NCI-H446 treated with DMSO at 0.1 percent for 48 hours (cell line): ENCODE measurements at regions not wholly inside any gene's neighbourhood (a gene's known extent, or its start where the extent isn't known, plus 50 kb on each side); places are given as distances from the start of the nearest gene placed in this dataset.

Source experiments
- DNase-seq: peaks from one replicate; lab custom pipeline; 2025; lab: John Stamatoyannopoulos, UW

- DNase-seq, result no peak
These were observed 1531.1 kb upstream of the MIR17HG start for GRCh38 chr13:89816404-89816803.

DNA sequence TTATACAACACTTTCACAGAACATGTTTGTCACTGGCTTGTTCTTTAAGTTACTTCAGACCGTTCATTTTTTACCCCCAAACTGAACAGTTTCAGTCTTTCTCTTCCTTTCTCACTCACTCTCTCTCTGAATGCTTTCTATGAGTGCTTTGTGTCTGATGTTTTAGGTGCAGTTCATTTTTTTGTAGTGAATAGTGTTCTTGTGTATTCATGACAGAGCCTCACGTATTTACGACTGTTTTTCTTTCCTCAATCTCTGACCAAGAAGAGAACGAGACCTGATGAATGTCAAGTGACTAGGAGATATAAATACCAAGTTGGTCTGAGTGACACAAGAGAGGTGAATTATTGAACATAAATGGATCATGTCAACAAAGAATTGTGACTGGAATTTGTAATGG lies 1525.0 kb upstream of the MIR17HG start:
- DNase-seq, result no peak

- DNase-seq, result no peak
These were observed 1519.9 kb upstream of the MIR17HG start for GRCh38 chr13:89827552-89827951.

DNA sequence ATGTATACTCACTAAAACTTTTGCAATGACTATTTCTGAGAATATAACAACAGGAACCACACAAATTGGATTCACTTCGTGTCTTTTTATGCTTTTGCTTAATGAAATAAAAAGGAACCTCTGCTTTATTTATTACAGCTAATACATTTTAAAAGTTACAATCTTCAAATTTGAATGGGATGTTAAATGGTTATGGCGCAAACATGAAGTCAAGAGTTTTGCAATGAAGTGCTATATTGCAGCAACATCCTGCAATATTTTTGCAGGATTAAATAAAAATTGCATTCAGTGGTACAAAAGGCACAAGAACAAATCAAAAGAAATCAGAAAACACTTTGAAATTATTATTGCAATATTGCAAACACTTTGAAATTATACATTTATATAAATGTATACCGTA lies 1519.0 kb upstream of the MIR17HG start:
- no peak for DNase-seq

DNA sequence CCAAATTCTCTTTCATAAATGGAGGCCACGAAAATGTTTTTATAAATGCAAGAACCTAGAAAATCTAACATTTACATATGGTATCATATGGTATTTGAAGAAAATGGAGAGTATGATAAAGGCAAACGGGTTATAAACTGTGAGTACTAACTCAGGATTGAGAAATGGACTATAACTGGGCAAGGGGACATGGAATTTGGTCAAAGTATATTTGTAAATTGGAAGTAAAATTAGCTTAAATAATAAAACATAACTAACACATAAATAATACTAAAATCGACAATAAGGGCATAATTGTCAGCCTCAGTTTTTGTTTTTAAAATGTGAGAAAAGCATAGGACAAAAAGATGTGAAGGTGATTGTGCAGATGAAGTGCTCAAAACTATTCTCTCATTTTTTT lies 1516.3 kb upstream of the MIR17HG start:
- no peak for DNase-seq

- no peak for DNase-seq
These were observed 1514.7 kb upstream of the MIR17HG start for GRCh38 chr13:89832827-89833226.

GRCh38 chr13:89843621-89844020 lies 1503.9 kb upstream of the MIR17HG start:
- no peak for DNase-seq

GRCh38 chr13:89845874-89846273 lies 1501.6 kb upstream of the MIR17HG start:
- no peak for DNase-seq

DNA sequence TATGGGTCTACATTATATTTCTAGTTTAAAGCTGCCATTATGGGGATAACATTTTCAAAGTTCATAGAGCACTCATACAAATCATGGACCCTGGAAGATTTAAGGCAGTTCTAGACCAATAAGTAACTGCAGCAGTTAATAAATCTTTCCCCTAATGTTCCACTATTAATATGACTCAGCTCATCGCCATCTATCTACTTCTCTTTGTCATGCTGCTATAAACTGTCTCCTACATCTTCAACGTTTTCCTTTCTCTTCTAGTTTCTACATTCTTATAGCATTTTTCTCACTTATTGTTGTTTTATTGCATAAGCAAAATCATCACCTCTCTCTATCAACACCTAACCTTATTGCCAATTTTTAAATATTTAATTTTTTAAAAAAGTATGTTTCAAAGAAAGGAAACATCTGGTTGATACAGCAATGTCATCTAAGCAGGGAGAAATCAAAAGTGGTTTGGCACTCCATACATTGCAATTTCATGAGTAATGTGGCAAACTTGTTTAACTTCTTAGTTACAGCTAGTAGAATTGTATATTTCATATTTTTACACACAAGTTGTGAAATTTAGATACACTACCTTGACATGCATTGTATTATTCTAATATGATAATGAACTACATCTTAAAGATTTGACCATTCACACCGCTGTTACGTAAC lies 1500.4 kb upstream of the MIR17HG start:
- DNase-seq, result no peak

- no peak for DNase-seq
These were observed 1494.9 kb upstream of the MIR17HG start for GRCh38 chr13:89852570-89852969.

DNA sequence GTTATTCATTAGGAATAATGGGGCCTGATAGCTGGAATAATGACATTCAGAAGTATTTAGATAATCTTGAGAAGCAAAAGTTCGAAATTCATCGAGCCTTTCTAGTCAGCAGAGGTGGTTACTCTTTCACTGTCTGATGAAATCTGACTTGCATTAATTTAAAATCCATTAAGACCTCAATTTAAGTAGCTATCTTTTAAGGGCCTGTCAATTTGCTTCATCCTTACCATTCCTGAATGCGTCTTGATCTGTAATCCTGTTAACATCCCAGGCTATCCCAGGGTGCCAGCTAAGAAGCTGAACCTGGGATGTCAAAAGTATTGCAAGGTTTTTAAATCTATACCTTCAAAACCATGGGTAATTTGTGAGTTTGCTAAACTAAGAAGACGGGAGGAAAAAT lies 1491.0 kb upstream of the MIR17HG start:
- no peak for DNase-seq

DNA sequence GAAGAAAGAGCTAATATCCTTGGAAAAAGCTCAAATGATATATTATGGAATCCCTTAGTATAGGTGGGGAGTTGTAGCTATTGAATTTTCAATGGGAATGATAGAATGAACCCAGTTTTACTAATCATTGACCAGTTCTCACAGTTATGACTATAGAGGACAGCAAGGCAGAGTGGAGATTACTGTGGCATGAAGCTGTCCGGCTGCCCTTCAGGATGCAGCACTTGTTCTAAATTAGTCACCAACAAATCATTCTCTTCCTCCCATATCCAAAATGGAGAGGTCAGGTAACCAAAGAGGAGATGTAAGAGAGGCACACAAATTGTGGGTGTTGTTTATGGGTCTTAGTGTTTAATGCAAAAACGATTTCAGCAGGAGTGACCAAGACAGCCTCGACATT lies 1490.0 kb upstream of the MIR17HG start:
- DNase-seq, result no peak

GRCh38 chr13:89862011-89862690 lies 1485.3 kb upstream of the MIR17HG start:
- no peak for DNase-seq

DNA sequence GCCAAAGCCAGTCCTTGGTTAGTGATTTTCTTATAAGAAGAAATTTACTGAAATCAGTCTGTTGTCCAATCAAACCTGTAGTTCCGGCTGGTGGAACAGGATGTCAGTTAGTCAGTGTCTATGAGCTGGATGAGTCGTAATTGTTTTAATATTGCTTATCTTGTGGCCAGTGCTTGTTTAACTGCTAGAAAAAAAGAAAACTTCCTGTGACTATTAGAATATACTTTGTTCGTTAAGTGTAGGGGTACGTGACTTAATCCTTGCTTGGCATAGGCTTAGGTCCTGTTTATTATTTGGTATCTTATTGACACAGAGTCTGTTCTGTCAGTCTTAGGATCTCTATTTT lies 1484.8 kb upstream of the MIR17HG start:
- no peak for DNase-seq

- no peak for DNase-seq
These were observed 1482.1 kb upstream of the MIR17HG start for GRCh38 chr13:89865164-89866064.

DNA sequence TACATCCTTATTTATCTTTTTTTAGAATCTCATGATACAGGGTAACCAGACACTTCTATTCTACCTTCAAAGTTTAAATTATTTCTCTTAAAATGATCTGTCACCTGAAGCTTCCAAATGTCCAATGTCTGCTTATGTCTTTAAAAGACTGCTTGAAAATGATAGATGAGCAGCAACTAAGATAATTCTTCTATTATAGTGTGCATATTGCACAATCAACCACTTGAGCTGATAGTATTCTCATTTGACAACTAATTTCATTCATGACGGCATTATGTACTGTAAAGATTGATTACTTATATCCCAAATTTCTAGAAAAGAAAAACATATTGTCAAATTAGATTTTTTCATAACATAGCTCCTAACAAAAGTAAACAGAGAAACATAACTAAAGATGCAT lies 1478.2 kb upstream of the MIR17HG start:
- no peak for DNase-seq

GRCh38 chr13:89878904-89879303 lies 1468.6 kb upstream of the MIR17HG start:
- DNase-seq, result no peak

- DNase-seq, result no peak
These were observed 1467.3 kb upstream of the MIR17HG start for GRCh38 chr13:89880201-89880600.

DNA sequence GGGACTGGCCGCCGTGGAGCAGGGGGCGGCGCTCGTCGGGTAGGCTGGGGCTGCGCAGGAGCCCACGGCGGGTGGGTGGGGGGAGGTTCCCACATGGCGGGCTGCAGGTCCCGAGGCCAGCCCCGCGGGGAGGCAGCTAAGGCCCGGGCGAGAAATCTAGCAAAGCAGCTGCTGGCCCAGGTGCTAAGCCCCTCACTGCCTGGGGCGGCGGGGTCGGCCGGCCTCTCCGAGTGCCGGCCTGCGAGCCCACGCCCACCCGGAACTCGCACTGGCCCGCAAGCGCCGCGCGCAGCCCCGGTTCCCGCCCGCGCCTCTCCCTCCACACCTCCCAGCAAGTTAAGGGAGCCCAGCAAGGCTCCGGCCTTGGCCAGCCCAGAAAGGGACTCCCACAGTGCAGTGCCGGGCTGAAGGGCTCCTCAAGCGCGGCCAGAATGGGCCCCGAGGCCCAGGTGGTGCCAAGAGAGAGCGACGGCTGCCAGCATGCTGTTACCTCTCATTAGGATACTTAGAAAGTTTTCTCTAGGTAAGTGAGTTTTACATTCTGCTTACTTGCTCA lies 1463.5 kb upstream of the MIR17HG start:
- no peak for DNase-seq

GRCh38 chr13:89890806-89891205 lies 1456.7 kb upstream of the MIR17HG start:
- no peak for DNase-seq

GRCh38 chr13:89891416-89891815 lies 1456.1 kb upstream of the MIR17HG start:
- DNase-seq, result no peak

DNA sequence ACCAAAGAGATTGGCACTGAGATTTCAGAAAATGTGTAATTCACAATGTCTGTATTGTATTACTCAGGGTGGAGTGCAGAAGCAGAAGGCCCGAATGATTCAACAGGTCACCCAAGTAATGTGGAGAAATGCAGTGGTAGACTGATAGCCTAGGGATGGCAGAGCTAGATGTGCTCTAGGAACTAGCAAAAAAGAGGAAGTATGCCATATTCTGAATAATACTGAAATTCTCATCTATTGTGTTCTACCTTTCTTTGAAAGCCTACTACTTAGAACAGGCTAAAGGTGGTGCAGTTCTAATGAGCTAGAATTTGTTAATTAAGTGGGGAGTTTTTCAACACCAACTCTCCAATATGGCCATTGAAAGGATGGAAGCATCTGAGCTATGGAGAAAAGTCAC lies 1449.8 kb upstream of the MIR17HG start:
- no peak for DNase-seq
